H1 (cell line): ENCODE measurements at regions not wholly inside any gene's neighbourhood (a gene's known extent, or its start where the extent isn't known, plus 50 kb on each side); places are given as distances from the start of the nearest gene placed in this dataset.

Experiments
- CTCF ChIA-PET: fragments of 300-600 bp; sonication (Branson Sonifier 250); formaldehyde crosslinking; loops from one replicate; lab custom pipeline; 2021; ENCODE audit not compliant: partially characterized antibody; lab: Charles Lee
- POLR2A ChIA-PET: fragments of 300-600 bp; sonication (Branson Sonifier 250); formaldehyde crosslinking; loops from one replicate; lab custom pipeline; 2021; ENCODE audit warnings: inconsistent platforms; ENCODE audit not compliant: partially characterized antibody; lab: Charles Lee
- DNase-seq, 2 experiments: peaks; one replicate each; pipeline versions ENCODE4 v3.0.0 to v3.0.0-alpha.2; 2010 to 2022; ENCODE audit warnings: low spot score in 2 of 2, low read depth in 1 of 2, mixed read lengths in 1 of 2
- FAIRE-seq: peaks from 2 replicates; lab custom pipeline; 2011; peaks lifted over from hg19 to GRCh38; lab: Jason Lieb, UNC
- H2AFZ ChIP-seq: 2 replicates; pipeline ENCODE4 v1.8.1; 2012; ENCODE audit warnings: low read length, inconsistent platforms
- H2AK5ac ChIP-seq: 2 replicates; pipeline ENCODE4 v1.6.1; 2013; ENCODE audit warnings: low read depth, low read length
- H2BK120ac ChIP-seq: replicated peaks from 2 replicates; pipeline ENCODE3; 2013; ENCODE audit warnings: low read depth, low read length, inconsistent platforms
- H2BK12ac ChIP-seq: 2 replicates; pipeline ENCODE4 v1.6.1; 2013; ENCODE audit warnings: low read depth, low read length
- H2BK15ac ChIP-seq: 2 replicates; pipeline ENCODE4 v1.6.1; 2013; ENCODE audit warnings: low read length
- H2BK20ac ChIP-seq: 2 replicates; pipeline ENCODE4 v1.6.1; 2013; ENCODE audit warnings: low read length
- H2BK5ac ChIP-seq: 2 replicates; pipeline ENCODE4 v1.6.1; 2013; ENCODE audit warnings: low read depth, low read length
- H3K14ac ChIP-seq: 2 replicates; pipeline ENCODE4 v1.6.1; 2013; ENCODE audit warnings: inconsistent platforms; ENCODE audit not compliant: insufficient read length
- H3K18ac ChIP-seq: 2 replicates; pipeline ENCODE4 v1.6.1; 2013; ENCODE audit warnings: low read length; ENCODE audit errors: extremely low read depth
- H3K23ac ChIP-seq: 2 replicates; pipeline ENCODE4 v1.6.1; 2013; ENCODE audit warnings: inconsistent platforms; ENCODE audit not compliant: insufficient read length
- H3K23me2 ChIP-seq: 2 replicates; pipeline ENCODE4 v1.6.1; 2013; ENCODE audit warnings: low read depth, low read length
- H3K27ac ChIP-seq: 2 replicates; pipeline ENCODE4 v1.6.1; 2011; ENCODE audit warnings: low read depth, low read length, inconsistent platforms
- H3K27me3 ChIP-seq, 4 experiments: replicated peaks in 1 of 4; 1 replicate in 1 of 4; 2 replicates in 3 of 4; pipeline versions ENCODE4 v1.6.1 to v1.8.1; 2011 to 2013; ENCODE audit warnings: low read length in 3 of 4, mild to moderate bottlenecking in 3 of 4, inconsistent platforms in 2 of 4, mixed read lengths in 2 of 4, moderate library complexity in 1 of 4; ENCODE audit not compliant: control insufficient read depth in 3 of 4, insufficient read depth in 3 of 4; ENCODE audit errors: extremely low read depth in 1 of 4
- H3K36me3 ChIP-seq, 4 experiments: 2 replicates each; pipeline versions ENCODE4 v1.6.1 to v1.8.1; 2011 to 2013; ENCODE audit warnings: mild to moderate bottlenecking in 4 of 4, low read length in 3 of 4, moderate library complexity in 2 of 4, control low read depth in 1 of 4, inconsistent platforms in 1 of 4; ENCODE audit not compliant: insufficient read depth in 4 of 4, control insufficient read depth in 2 of 4
- H3K4ac ChIP-seq: replicated peaks from 2 replicates; pipeline ENCODE3; 2013; ENCODE audit warnings: low read length, low read depth, mixed read lengths, inconsistent platforms; ENCODE audit not compliant: insufficient read length
- H3K4me1 ChIP-seq, 4 experiments: replicated peaks in 1 of 4; 1 replicate in 1 of 4; 2 replicates in 3 of 4; pipeline versions ENCODE4 v1.6.1 to v1.8.1; 2011 to 2013; ENCODE audit warnings: low read length in 3 of 4, inconsistent platforms in 2 of 4, mixed read lengths in 1 of 4; ENCODE audit not compliant: insufficient read depth in 4 of 4, control insufficient read depth in 3 of 4
- H3K4me2 ChIP-seq, 2 experiments: 2 replicates each; pipeline versions ENCODE4 v1.6.1 to v1.8.1; 2011 to 2013; ENCODE audit warnings: low read depth in 2 of 2, low read length in 2 of 2, control low read depth in 1 of 2, inconsistent platforms in 1 of 2, mild to moderate bottlenecking in 1 of 2; ENCODE audit not compliant: insufficient read depth in 1 of 2
- H3K4me3 ChIP-seq, 4 experiments: fragments of 200-600, 300-600 bp in 1 of 4; sonication (generic), shearing (Covaris generic), sonication (Bioruptor Twin) in 1 of 4; 2 replicates each; pipeline versions ENCODE4 v1.5.1 to v1.8.1; 2011 to 2016; ENCODE audit warnings: low read length in 4 of 4, low read depth in 3 of 4, control low read depth in 2 of 4, inconsistent platforms in 2 of 4, mild to moderate bottlenecking in 2 of 4, mixed read lengths in 1 of 4, moderate library complexity in 1 of 4; ENCODE audit not compliant: insufficient read depth in 2 of 4; ENCODE audit errors: extremely low read depth in 1 of 4
- H3K56ac ChIP-seq: replicated peaks from 2 replicates; pipeline ENCODE3; 2013; ENCODE audit warnings: low read depth, mild to moderate bottlenecking, mixed read lengths, low read length, inconsistent platforms; ENCODE audit not compliant: insufficient read length
- H3K79me1 ChIP-seq: 2 replicates; pipeline ENCODE4 v1.6.1; 2013; ENCODE audit warnings: low read depth, low read length, control low read depth
- H3K79me2 ChIP-seq, 2 experiments: 2 replicates each; pipeline versions ENCODE4 v1.6.1 to v1.8.1; 2012 to 2013; ENCODE audit warnings: low read length in 2 of 2, mild to moderate bottlenecking in 2 of 2, inconsistent platforms in 1 of 2; ENCODE audit not compliant: insufficient read depth in 2 of 2, control insufficient read depth in 1 of 2
- H3K9ac ChIP-seq, 4 experiments: replicated peaks in 1 of 4; 1 replicate in 1 of 4; 2 replicates in 3 of 4; pipeline versions ENCODE4 v1.6.1 to v1.8.1; 2011 to 2013; ENCODE audit warnings: low read depth in 3 of 4, low read length in 3 of 4, control low read depth in 2 of 4, mild to moderate bottlenecking in 2 of 4, moderate library complexity in 2 of 4, inconsistent platforms in 1 of 4; ENCODE audit errors: extremely low read depth in 1 of 4
- H3K9me3 ChIP-seq, 2 experiments: 2 replicates each; pipeline versions ENCODE4 v1.6.1 to v1.8.1; 2012 to 2013; ENCODE audit warnings: mild to moderate bottlenecking in 2 of 2, moderate library complexity in 2 of 2, control low read depth in 1 of 2, inconsistent platforms in 1 of 2, low read depth in 1 of 2, low read length in 1 of 2, mixed read lengths in 1 of 2; ENCODE audit not compliant: insufficient read depth in 2 of 2
- H4K20me1 ChIP-seq, 2 experiments: replicated peaks in 1 of 2; 2 replicates each; pipeline versions ENCODE3 to v1.8.1; 2011 to 2013; ENCODE audit warnings: inconsistent platforms in 2 of 2, low read length in 2 of 2, mild to moderate bottlenecking in 1 of 2; ENCODE audit not compliant: insufficient read depth in 2 of 2, control insufficient read depth in 1 of 2
- H4K5ac ChIP-seq: 2 replicates; pipeline ENCODE4 v1.6.1; 2013; ENCODE audit warnings: low read length, low read depth, mixed read lengths, inconsistent platforms; ENCODE audit not compliant: insufficient read length
- H4K8ac ChIP-seq: 2 replicates; pipeline ENCODE4 v1.8.0; 2013; ENCODE audit warnings: mild to moderate bottlenecking, moderate library complexity, low read length, inconsistent platforms; ENCODE audit not compliant: insufficient read depth; ENCODE audit errors: extremely low read depth
- H4K91ac ChIP-seq: replicated peaks from 2 replicates; pipeline ENCODE3; 2013; ENCODE audit warnings: low read length, mixed read lengths, inconsistent platforms; ENCODE audit not compliant: insufficient read length
- EP300 ChIP-seq, 2 experiments: IDR thresholded peaks; 1 replicate in 1 of 2; 2 replicates in 1 of 2; pipeline ENCODE4 v1.6.1; 2011 to 2012; ENCODE audit warnings: low read depth in 2 of 2, low read length in 2 of 2, mild to moderate bottlenecking in 2 of 2, borderline replicate concordance in 1 of 2, inconsistent platforms in 1 of 2, moderate library complexity in 1 of 2
- GABPA ChIP-seq: IDR thresholded peaks from 2 replicates; pipeline ENCODE4 v1.6.1; 2011; ENCODE audit warnings: mild to moderate bottlenecking, low read length, moderate library complexity, borderline replicate concordance; ENCODE audit not compliant: insufficient read depth
- TAF1 ChIP-seq: IDR thresholded peaks from 2 replicates; pipeline ENCODE4 v1.6.1; 2011; ENCODE audit warnings: mild to moderate bottlenecking, low read depth, low read length
- WGBS, 2 experiments: shearing (Covaris generic) in 1 of 2; methylation state at CpG; one replicate each; pipeline versions ENCODE4 v1.1.6 to v1.1.7; 2013 to 2015; ENCODE audit warnings: low lambda C conversion rate in 2 of 2, mixed read lengths in 2 of 2, inconsistent platforms in 1 of 2, low coverage in 1 of 2, missing lambda C conversion rate in 1 of 2; ENCODE audit not compliant: insufficient replicate concordance in 2 of 2, insufficient coverage in 1 of 2, insufficient read length in 1 of 2; ENCODE audit errors: extremely low coverage in 1 of 2, missing lambda C conversion rate in 1 of 2; 5-methylcytosine and 5-hydroxymethylcytosine counted together

DNA sequence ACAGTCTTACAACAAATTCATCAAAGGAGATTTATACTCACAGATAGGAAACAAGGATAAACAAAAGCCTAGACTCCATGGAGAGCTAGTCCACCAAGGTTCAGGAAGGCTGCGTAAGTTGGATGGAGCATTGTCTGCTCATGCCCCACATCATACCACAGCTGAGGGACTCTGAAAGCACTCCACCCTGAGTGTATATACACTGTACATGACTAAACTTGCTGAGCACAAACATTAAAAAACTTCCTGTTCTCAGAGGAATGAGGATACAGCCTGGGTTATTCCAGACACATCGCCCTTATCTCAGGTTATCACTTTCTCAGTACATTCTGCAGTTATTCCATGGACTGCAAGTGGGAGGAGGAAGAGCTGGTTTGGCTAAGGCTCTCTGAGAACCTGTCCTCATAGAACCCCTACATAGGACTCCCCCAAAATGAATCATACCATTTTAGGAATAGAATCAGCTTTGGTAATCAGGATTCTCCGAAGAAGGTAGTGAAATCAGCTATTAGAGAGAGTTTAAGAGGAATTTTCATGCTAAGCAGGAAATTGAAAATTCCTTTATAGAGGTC lies 58.0 kb upstream of the PRMT6 start:
- no peaks in the 10 kb centered on the region for H3K23me2 ChIP-seq
- H3K4me2 ChIP-seq, result no peak overlapping the region
- H3K56ac ChIP-seq, result no peak overlapping the region
- no peak overlapping the region for H3K9ac ChIP-seq
- H4K8ac ChIP-seq, result no peak overlapping the region
- H3K79me2 ChIP-seq, result no peaks in the 10 kb centered on the region
- no peak overlapping the region for H2AFZ ChIP-seq
- no peaks in the 10 kb centered on the region for H4K20me1 ChIP-seq
- H3K79me1 ChIP-seq, result no peaks in the 10 kb centered on the region
- no peak overlapping the region for H3K4me3 ChIP-seq
- H2BK5ac ChIP-seq, result no peak overlapping the region
- no peak overlapping the region for H3K27ac ChIP-seq
- no peaks in the 10 kb centered on the region for H3K27me3 ChIP-seq
- H2BK20ac ChIP-seq, result no peak overlapping the region
- H2AK5ac ChIP-seq, result no peak overlapping the region
- H3K4me1 ChIP-seq, result no peaks in the 10 kb centered on the region
- no peak overlapping the region for H4K91ac ChIP-seq
- FAIRE-seq, result no peak
- H3K23ac ChIP-seq, result no peak overlapping the region
- no peak overlapping the region for H3K14ac ChIP-seq
- no peaks in the 10 kb centered on the region for H3K9me3 ChIP-seq
- no peak overlapping the region for H4K5ac ChIP-seq
- H2BK12ac ChIP-seq, result no peak overlapping the region
- H2BK120ac ChIP-seq, result no peak overlapping the region
- POLR2A ChIA-PET, result no interaction called here
- H2BK15ac ChIP-seq, result no peak overlapping the region
- H3K18ac ChIP-seq, result no peak overlapping the region
- TF ChIP-seq EP300 (IDR thresholded peaks at IDR 0.05; ENCODE audit: borderline replicate concordance in 1 of 2, low read depth in 2 of 2, low read length in 2 of 2) (no peak), TAF1 (no peak), GABPA (no peak)
- DNase-seq, result no peak
- H3K4ac ChIP-seq, result no peak overlapping the region
- 96% methylated on average over 3 of the region's 3 CpGs; no CpG with 5 or more reads in 1 of the 2 experiments for WGBS, 2 experiments
- no peaks in the 10 kb centered on the region for H3K36me3 ChIP-seq
- CTCF ChIA-PET, result interaction anchor here (0.6 kb wide), 1 partner anchor 492 kb away, joined by 3 read pairs; no protein-coding TSS in a partner anchor
